Immature natural killer cell (primary cell): ENCODE measurements at regions not wholly inside any gene's neighbourhood (a gene's known extent, or its start where the extent isn't known, plus 50 kb on each side); places are given as distances from the start of the nearest gene placed in this dataset.

ENCODE experiments used
- DNase-seq, 3 donors: peaks; one replicate each; pipeline ENCODE4 v3.0.0; 2022; ENCODE audit warnings: mixed read lengths in 1 of 3
- H3K27ac Mint-ChIP-seq, 6 donors: one replicate each; pipeline ENCODE4 v1.8.0; 2020; ENCODE audit warnings: mixed read lengths in 6 of 6, mild to moderate bottlenecking in 5 of 6, inconsistent platforms in 4 of 6, moderate library complexity in 3 of 6
- H3K27me3 Mint-ChIP-seq, 3 donors: one replicate each; pipeline ENCODE4 v1.8.0; 2020 to 2021; ENCODE audit warnings: low read depth in 3 of 3, mild to moderate bottlenecking in 3 of 3, mixed read lengths in 3 of 3, moderate library complexity in 3 of 3, inconsistent platforms in 1 of 3
- H3K36me3 Mint-ChIP-seq, 3 donors: one replicate each; pipeline ENCODE4 v1.8.0; 2020; ENCODE audit warnings: mixed read lengths in 3 of 3, inconsistent platforms in 2 of 3, mild to moderate bottlenecking in 2 of 3
- H3K4me1 Mint-ChIP-seq, 2 donors: one replicate each; pipeline ENCODE4 v1.8.0; 2020; ENCODE audit warnings: inconsistent platforms in 2 of 2, mild to moderate bottlenecking in 2 of 2, mixed read lengths in 2 of 2, moderate library complexity in 1 of 2
- H3K4me3 Mint-ChIP-seq, 5 donors: one replicate each; pipeline ENCODE4 v1.8.0; 2020; ENCODE audit warnings: mild to moderate bottlenecking in 5 of 5, mixed read lengths in 5 of 5, inconsistent platforms in 3 of 5, moderate library complexity in 3 of 5
- H3K9me3 Mint-ChIP-seq, 6 donors: one replicate each; pipeline ENCODE4 v1.8.0; 2020; ENCODE audit warnings: mild to moderate bottlenecking in 6 of 6, mixed read lengths in 6 of 6, inconsistent platforms in 4 of 6, moderate library complexity in 3 of 6

DNA sequence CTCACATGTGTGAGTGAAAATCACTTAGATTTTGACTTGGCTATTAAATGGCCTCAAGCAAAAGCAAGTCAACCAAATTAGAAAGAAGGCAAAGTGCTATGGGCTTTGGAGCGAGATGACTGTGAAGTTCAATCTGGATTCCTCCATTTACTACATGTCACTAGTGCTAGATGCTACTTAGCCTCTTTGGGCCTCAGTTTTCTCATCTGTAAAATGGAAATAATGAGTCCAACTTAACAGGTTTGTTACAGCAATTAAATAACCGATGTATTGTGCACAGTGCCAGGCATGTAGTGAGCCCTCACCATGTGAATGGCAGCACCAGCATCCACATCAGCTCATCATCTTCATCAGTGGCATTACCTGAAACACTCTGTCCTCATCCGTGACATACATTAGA, 376.3 kb downstream of the MTX2 start:
- Mint-ChIP-seq H3K27ac (no peak overlapping the region), H3K9me3 (no peaks in the 10 kb centered on the region), H3K4me3 (no peak overlapping the region), H3K27me3 (peaks cover 8 to 12% (median 10%) of the 10 kb centered on the region in 3 donors), H3K4me1 (no peaks in the 10 kb centered on the region), H3K36me3 (no peaks in the 10 kb centered on the region)
- no peak for DNase-seq

- no peaks in the 10 kb centered on the region for H3K4me1 Mint-ChIP-seq
- no peak overlapping the region for H3K4me3 Mint-ChIP-seq
- H3K27ac Mint-ChIP-seq = no peak overlapping the region
- no peak for DNase-seq
- H3K36me3 Mint-ChIP-seq = no peaks in the 10 kb centered on the region
- no peaks in the 10 kb centered on the region for H3K9me3 Mint-ChIP-seq
- peaks cover 6 to 12% (median 7%) of the 10 kb centered on the region in 3 donors for H3K27me3 Mint-ChIP-seq
These were observed 376.9 kb downstream of the MTX2 start for GRCh38 chr2:176646033-176646615.

- Mint-ChIP-seq H3K4me1 (no peaks in the 10 kb centered on the region), H3K27me3 (peaks cover 6 to 10% (median 7%) of the 10 kb centered on the region in 3 donors), H3K36me3 (no peaks in the 10 kb centered on the region), H3K9me3 (no peaks in the 10 kb centered on the region), H3K4me3 (no peak overlapping the region), H3K27ac (no peak overlapping the region)
- no peak for DNase-seq
These were observed 378.3 kb downstream of the MTX2 start for GRCh38 chr2:176647325-176648165.

GRCh38 chr2:176648700-176649297, 379.6 kb downstream of the MTX2 start:
- H3K36me3 Mint-ChIP-seq = no peaks in the 10 kb centered on the region
- DNase-seq = no peak
- peaks cover 0 to 3% of the 10 kb centered on the region in 2 donors for H3K4me1 Mint-ChIP-seq
- no peak overlapping the region for H3K27ac Mint-ChIP-seq
- H3K4me3 Mint-ChIP-seq = no peak overlapping the region
- peaks cover 6 to 10% (median 6%) of the 10 kb centered on the region in 3 donors for H3K27me3 Mint-ChIP-seq
- H3K9me3 Mint-ChIP-seq = no peaks in the 10 kb centered on the region

DNA sequence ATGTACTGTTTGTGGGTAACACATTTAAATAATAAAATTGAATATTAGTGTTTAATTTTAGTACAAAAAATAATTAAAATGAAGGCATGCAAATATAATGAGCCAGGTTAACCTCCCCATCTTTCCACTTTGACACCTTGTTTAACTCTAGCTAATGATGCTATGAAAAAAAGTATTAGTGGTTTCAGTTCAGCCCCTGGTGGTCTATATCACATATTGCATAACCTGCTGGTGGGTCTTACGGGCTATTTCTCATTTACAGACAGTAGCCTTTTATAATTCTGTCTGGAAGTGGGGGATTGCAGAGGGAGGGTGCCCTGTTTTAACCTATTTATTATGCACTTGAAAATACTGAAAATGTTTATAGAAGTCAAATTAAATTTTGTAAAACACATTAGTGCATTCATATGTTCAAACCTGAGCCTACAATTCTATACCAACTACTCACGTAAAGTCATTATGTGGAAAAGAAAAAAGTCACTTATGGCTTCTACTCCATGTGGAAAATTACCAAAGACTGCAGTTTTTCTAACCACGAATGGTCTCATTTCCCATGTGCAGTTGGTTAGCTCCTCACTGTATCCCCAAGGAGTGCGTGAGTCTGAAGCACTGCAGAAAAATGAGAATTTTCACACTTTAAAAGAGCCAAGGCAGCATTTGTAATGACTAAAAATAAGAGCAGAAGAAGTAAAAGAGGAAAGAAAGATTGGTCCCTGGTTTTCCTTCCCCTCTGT, 381.0 kb downstream of the MTX2 start:
- no peaks in the 10 kb centered on the region for H3K9me3 Mint-ChIP-seq
- no peak overlapping the region for H3K4me3 Mint-ChIP-seq
- H3K4me1 Mint-ChIP-seq = peaks cover 0 to 6% of the 10 kb centered on the region in 2 donors
- H3K27me3 Mint-ChIP-seq = peaks cover 0 to 3% (median 1%) of the 10 kb centered on the region in 3 donors
- no peak overlapping the region for H3K27ac Mint-ChIP-seq
- H3K36me3 Mint-ChIP-seq = no peaks in the 10 kb centered on the region
- no peak for DNase-seq

DNA sequence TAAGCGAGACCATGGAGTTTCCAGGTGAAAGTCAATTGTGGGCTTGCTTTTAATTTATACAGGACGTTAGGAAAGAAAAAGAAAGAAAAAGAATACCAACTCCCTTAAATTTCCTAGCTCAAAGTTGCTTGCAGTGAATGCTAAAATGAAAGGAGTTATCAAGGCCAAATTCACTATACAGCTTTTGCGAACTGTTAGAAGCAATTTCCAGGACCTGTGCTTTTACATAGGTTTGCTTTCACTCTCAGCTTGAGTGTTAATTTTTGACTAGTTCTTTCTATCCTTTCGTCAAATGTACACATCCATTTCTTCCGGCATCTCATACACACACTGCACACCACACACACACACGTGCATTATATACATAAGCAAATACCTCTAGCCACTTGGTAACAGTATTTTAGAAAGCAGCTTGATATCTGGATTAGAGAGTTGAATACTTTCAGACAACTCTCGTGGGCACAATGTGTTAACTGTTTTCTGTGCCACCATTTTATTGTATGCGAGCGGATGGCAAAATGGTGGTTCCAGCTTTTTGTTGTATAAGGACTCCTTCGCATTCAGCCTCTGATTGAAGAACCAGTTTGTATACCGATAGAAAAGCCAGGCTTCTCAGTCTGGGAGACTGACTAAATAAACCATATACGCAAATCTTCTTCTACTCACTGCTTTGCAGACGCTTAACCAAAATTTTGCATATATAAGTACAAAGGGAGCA, 381.8 kb downstream of the MTX2 start:
- Mint-ChIP-seq H3K9me3 (no peaks in the 10 kb centered on the region), H3K27ac (no peak overlapping the region), H3K27me3 (peaks cover 0 to 7% (median 3%) of the 10 kb centered on the region in 3 donors), H3K4me3 (no peak overlapping the region), H3K36me3 (no peaks in the 10 kb centered on the region), H3K4me1 (peaks cover 0 to 6% of the 10 kb centered on the region in 2 donors)
- no peak for DNase-seq

GRCh38 chr2:176652300-176653182, 383.3 kb downstream of the MTX2 start:
- Mint-ChIP-seq H3K27me3 (peaks cover 0 to 7% (median 3%) of the 10 kb centered on the region in 3 donors), H3K9me3 (no peaks in the 10 kb centered on the region), H3K36me3 (no peaks in the 10 kb centered on the region), H3K4me1 (peaks cover 0 to 6% of the 10 kb centered on the region in 2 donors), H3K4me3 (no peak overlapping the region), H3K27ac (no peak overlapping the region)
- DNase-seq = peak; percentile 27 to 48 (median 33)

DNA sequence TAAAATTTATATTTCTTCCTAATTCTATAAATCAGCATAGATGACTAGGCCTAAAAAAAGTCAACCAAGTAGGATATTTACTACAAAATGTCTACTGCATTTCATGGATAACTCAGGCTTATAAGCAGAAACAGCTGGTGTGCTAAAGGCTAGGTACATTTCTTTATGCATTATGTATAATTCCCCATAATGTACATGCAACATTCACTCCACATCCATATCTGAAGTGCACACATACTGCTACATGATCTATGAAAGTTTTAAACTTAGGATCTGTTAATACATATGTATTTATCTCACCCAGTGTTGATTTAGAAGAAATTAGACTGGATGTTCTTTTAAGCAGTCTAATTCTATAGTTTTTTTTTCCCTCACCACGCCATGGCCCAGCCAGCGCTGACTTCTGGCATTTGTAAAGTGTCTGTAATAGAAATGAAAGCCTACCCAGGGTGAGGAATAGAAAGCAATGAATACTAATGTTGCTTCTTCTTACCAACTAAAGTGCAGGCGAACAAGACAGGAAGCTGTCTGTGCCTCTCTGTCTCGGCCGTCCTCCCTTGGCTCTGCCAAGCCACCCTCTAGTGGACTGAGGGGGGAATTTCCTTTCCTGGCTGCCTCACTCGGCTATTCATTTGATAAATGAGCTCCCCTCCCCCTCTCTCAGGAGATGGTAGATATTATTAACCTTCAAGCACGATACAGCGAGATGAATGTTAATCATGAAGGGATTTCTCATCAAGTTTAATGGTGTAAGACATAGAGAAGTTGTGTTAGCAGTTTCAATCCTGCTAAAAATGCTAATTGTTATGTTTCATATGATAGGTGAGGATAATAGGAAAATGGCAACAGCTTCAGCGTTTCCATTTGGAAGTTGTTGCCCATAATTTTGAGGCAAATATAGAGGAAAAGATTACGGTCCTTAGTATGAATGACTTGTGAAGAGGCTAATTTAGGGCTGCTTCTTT, 384.5 kb downstream of the MTX2 start:
- DNase-seq = peak; percentile 18 to 33 (median 22)
- Mint-ChIP-seq H3K27me3 (peaks cover 3 to 7% (median 3%) of the 10 kb centered on the region in 3 donors), H3K36me3 (no peaks in the 10 kb centered on the region), H3K9me3 (no peaks in the 10 kb centered on the region), H3K27ac (no peak overlapping the region), H3K4me1 (peaks cover 0 to 6% of the 10 kb centered on the region in 2 donors), H3K4me3 (no peak overlapping the region)

- peaks cover 0 to 6% of the 10 kb centered on the region in 2 donors for H3K4me1 Mint-ChIP-seq
- peaks cover 2 to 9% (median 8%) of the 10 kb centered on the region in 3 donors for H3K27me3 Mint-ChIP-seq
- H3K4me3 Mint-ChIP-seq = no peak overlapping the region
- DNase-seq = no peak
- H3K27ac Mint-ChIP-seq = no peak overlapping the region
- H3K36me3 Mint-ChIP-seq = no peaks in the 10 kb centered on the region
- H3K9me3 Mint-ChIP-seq = no peaks in the 10 kb centered on the region
These were observed 387.0 kb downstream of the MTX2 start for GRCh38 chr2:176656038-176656775.

DNA sequence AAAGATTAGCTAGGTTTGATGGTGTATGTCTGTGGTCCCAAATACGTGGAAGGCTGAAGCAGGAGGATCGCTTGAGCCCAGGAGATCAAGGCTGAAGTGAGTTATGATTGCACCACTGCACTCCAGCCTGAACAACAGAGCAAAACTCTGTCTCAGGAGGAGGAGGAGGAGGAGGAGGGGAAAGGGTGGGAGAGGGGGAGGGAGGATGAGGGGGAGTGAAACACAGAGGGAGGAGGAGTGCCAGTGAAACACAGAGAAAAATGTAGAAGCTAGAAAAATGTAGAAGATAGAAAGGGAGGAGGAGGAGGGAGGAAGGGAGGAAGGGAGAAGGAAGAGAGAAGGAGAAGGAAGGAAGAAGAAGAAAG, 387.5 kb downstream of the MTX2 start:
- no peaks in the 10 kb centered on the region for H3K36me3 Mint-ChIP-seq
- no peak for DNase-seq
- H3K4me1 Mint-ChIP-seq = peaks cover 0 to 6% of the 10 kb centered on the region in 2 donors
- H3K4me3 Mint-ChIP-seq = no peak overlapping the region
- H3K27ac Mint-ChIP-seq = no peak overlapping the region
- H3K9me3 Mint-ChIP-seq = no peaks in the 10 kb centered on the region
- H3K27me3 Mint-ChIP-seq = peaks cover 2 to 11% (median 8%) of the 10 kb centered on the region in 3 donors

DNA sequence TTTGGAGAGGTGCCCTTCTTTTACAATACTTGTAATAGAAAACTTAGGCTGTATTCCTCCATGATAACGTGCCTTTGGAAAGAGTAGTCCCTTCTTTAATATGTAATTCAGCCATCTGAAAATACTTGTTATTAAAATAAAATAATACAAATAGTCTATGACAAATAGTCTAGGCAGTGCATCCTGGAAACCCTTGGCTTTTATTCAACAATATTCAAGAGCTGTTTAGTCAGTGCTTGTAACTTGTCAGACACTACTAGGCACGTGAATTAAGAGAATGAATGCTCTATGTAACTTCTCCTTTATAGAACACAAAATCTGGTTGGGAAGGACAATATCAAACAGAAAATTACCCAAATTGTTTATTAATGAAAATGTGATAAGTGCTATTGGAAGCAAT, 388.2 kb downstream of the MTX2 start:
- peaks cover 2 to 11% (median 8%) of the 10 kb centered on the region in 3 donors for H3K27me3 Mint-ChIP-seq
- no peak overlapping the region for H3K4me3 Mint-ChIP-seq
- no peaks in the 10 kb centered on the region for H3K36me3 Mint-ChIP-seq
- H3K4me1 Mint-ChIP-seq = peaks cover 0 to 6% of the 10 kb centered on the region in 2 donors
- H3K9me3 Mint-ChIP-seq = no peaks in the 10 kb centered on the region
- no peak for DNase-seq
- no peak overlapping the region for H3K27ac Mint-ChIP-seq
